COLO668 (cell line): ENCODE measurements at regions not wholly inside any gene's neighbourhood (a gene's known extent, or its start where the extent isn't known, plus 50 kb on each side); places are given as distances from the start of the nearest gene placed in this dataset.
"Not testable (repeated sequence)": the region's sequence is repeated elsewhere in the genome, so short reads cannot be mapped to it uniquely, and the experiment has no call there.

Experiments used
- DNase-seq: peaks from one replicate; lab custom pipeline; 2025; ENCODE audit not compliant: unreplicated experiment; lab: John Stamatoyannopoulos, UW

DNA sequence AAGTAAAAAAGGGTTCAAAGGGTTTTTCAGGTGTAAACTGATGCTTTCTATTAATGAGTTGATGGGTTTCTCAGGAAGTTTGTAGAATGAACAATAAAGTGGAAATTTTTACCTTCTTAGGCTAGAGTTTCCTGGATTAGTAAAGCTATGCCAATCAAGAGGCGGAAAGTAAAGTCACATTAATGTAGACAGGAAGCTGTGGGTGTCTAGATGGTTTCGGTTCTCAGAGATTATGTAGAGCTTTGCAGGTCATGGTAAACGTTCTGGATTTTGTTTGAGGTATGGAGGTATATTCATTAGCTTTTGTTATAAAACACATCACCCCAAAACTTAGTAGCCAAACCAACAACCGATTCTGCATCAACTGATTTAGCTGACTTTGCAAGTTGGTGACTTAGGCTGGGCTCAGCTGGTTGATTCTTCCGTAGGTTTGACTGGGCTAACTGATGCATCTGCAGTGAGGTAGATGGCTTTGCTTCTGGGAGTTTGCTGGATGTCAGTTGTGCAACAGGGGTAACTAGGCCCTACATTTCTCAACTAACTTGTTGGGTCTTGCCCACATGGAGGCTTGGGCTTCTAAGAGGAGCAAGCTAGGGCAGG is 273.8 kb downstream of the MSX2 start:
- DNase-seq: no peak

- no peak for DNase-seq
Measured at GRCh38 chr5:174997688-174998087, 273.3 kb downstream of the MSX2 start.

- no peak for DNase-seq
Measured at GRCh38 chr5:174996941-174997340, 272.6 kb downstream of the MSX2 start.

DNA sequence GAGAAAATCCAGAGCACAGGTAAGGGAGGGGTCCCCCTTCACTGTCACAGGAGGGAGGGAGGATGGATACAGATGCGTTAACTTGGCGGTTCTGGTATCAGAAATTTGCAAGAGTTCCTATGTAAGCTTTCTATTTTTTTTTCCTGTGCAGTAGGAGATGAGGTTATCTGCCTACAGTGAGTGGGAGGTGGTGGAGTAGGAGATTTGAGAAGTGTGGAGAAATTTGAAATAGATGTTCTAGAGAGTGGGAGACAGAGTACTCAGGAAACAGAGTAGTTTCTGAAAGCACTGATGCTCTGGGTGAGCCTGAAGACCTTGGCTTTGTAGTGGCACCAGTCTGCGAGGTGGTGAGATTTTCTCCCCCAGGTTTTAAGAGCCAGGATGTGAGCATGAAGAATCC is 271.4 kb downstream of the MSX2 start:
- no peak for DNase-seq

GRCh38 chr5:174991847-174992246 is 267.5 kb downstream of the MSX2 start:
- no peak for DNase-seq

- DNase-seq: no peak
Measured at GRCh38 chr5:174990909-174991308, 266.5 kb downstream of the MSX2 start.

DNA sequence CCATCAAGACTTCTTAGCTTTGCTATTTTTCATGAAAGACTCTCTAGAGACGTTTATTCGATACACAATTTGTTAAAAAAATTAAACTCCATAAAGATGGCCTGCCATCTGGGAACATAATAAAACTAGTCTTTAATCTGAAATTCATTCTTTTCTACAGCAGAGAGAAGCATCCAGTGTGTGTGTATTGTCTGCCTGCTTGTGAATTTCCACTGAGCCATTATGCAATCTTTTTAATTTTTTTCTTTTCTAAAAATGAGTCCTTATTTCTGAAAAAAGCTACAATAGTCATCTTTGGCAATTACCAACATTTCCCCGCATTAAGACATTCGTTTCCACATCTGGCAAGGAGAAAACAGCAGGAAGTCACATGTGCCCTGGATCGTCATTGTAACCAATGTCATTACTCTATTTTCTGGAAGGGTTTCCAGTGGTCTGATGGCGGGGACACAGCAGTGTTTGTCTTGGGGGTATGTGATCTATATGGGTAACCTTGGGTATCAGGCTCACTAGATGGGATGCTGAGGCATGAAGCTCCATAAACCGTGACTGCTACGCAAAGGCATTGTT is 263.1 kb downstream of the MSX2 start:
- no peak for DNase-seq

GRCh38 chr5:174984863-174985262 is 260.5 kb downstream of the MSX2 start:
- no peak for DNase-seq

GRCh38 chr5:174982485-174982884 is 258.1 kb downstream of the MSX2 start:
- DNase-seq: no peak

DNA sequence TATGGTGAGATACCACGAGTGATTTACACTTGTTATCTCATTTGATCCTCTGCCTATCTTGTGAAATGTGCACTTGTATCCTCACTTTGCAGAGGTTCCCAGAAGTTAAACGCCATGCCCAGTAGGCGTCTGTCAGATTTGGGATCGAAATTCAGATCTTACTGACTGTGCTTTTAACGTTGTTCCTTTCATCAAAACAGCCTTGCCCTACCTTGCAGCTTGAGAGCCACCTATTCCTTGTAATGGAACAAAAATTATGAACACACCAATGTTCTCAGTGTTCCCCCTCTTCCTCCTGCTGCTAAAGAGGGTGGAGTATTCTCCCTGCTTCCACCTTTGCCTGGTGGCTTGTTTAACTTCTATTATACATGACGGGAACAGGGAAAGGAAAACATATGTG is 257.0 kb downstream of the MSX2 start:
- DNase-seq: no peak

DNA sequence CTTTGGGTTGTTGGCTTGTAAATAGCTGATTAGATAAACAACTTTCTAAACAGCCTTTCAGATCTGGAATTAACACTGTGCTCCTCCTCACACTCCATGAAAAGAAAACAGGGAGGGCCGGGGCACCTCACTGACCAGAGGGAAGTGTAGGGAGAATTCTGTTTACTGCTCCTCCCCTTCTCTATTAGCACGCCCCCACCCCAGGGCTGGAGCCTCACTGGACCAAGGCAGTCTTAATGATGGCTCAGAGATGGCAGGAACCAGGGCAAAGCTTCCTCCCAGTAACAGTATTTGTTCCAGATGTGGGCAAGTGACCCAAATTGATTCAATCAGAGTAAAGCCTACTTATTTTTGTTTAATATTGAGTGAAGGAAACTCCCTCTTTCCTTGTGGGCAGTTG is 256.6 kb downstream of the MSX2 start:
- DNase-seq: no peak

- peak; percentile 18 for DNase-seq
Measured at GRCh38 chr5:174972291-174972690, 247.9 kb downstream of the MSX2 start.

GRCh38 chr5:174971210-174971609 is 246.8 kb downstream of the MSX2 start:
- no peak for DNase-seq

GRCh38 chr5:174970502-174970901 is 246.1 kb downstream of the MSX2 start:
- DNase-seq: no peak

DNA sequence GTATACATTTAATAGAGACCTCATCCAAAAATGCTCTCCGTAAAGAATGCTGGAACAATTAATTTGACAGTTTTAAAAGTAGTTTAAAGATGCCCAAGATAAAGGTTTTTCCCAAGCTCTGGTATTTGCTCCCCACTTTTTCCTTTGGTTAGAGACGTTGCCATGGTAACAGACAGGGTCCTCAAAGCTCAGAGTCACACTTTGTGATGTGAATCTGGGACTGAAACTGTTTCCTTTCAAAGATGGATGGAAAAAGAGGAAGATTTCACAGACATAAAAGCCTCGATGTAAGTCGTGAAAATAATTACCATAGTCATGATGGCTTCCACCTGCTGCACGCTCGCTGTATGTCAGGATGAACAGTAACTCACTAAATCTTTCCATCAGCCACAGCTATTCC is 229.5 kb downstream of the MSX2 start:
- DNase-seq: no peak

DNA sequence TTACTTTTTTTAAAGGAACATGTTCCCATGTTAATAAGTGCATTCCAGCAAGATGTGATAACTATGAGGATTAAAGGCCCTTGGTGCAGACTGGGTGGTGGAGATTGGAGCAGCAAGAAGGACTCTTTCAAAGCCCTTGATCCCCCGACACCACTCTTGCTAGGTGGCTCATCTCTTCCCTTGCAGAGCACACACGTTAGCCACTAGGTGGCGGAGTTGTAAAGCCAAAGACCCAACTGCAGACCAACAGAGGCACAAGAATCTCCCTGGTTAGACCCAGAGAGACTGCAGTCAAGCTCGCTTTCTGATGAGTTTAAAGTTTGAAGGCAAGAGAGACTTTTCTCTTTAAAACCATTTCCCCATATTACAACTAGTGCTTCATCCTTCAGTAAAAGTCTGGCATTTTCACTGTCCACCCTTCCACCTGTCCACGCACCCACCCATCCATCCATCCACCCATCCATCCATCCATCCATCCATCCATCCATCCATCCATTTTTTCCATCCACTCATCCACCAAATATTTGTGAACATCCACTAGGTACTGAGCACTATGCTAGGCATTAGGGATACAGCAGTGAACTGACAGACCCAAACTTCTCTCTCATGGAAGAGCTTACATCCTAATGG is 226.9 kb downstream of the MSX2 start:
- peak; percentile 60 for DNase-seq

GRCh38 chr5:174947548-174947947 is 223.2 kb downstream of the MSX2 start:
- DNase-seq: no peak

- DNase-seq: peak; percentile 2
Measured at GRCh38 chr5:174945853-174946252, 221.5 kb downstream of the MSX2 start.

- DNase-seq: no peak
Measured at GRCh38 chr5:174943785-174944184, 219.4 kb downstream of the MSX2 start.

DNA sequence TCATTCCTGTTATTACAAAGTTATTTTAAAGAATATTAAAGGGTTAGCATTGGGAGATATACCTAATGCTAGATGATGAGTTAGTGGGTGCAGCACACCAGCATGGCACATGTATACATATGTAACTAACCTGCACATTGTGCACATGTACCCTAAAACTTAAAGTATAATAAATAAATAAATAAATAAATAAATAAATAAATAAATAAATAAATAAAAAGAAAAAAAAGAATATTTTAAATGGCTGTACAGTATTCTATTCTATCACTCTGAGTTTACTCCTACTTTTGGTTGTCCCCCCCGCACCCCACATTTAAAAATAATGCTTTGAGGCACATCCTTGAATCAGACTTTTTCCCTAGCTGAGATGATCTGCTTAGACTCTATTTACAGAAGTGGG is 218.6 kb downstream of the MSX2 start:
- not testable (repeated sequence) for DNase-seq

DNA sequence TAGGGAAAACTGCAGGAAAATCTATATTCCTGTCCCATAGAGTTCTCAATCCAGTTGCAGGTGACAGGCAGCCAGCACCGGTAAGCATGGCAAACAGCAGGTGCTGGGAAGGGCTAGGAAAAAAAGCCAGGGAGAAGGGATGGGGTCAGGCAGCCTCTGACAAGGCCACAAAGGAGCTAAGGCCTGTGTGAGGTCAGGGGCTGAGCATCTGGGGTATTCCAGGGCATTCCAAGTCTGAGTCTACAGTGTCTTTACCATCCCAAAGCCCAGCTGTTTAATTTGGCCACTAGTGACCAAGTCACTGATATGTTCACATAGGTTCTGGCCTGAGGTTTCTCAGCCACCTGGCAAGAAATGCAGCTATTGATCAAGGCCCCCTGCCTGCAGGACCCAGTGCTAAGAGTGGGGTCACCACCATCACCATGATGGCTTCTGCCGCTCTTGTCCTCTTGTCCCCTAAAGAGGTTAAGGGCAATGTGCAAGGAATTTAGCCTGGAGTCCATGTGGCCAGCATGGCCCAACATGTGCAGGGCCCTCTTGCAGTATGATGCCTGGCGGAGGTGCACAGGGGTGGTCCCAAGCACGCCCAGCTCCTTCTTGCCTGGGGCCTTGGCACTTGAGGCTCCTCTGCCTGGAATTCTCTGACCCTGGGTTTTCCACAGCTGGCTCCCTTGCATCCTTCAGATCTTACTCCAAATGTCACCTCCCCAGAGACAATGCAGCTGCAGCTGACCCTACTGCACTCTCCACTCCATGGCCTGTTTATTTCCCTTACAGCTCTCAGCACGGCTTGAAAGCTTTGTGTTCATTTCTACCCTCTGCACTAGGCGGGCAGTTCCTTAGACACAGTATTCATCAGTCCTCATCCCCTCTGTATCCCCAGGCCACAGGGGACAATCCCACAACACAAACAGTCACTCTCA is 213.1 kb downstream of the MSX2 start:
- no peak for DNase-seq
